H1 (cell line): ENCODE measurements at regions not wholly inside any gene's neighbourhood (a gene's known extent, or its start where the extent isn't known, plus 50 kb on each side); places are given as distances from the start of the nearest gene placed in this dataset.

Source experiments
- CTCF ChIA-PET: fragments of 300-600 bp; sonication (Branson Sonifier 250); formaldehyde crosslinking; loops from one replicate; lab custom pipeline; 2021; ENCODE audit not compliant: partially characterized antibody; lab: Charles Lee
- POLR2A ChIA-PET: fragments of 300-600 bp; sonication (Branson Sonifier 250); formaldehyde crosslinking; loops from one replicate; lab custom pipeline; 2021; ENCODE audit warnings: inconsistent platforms; ENCODE audit not compliant: partially characterized antibody; lab: Charles Lee
- DNase-seq, 2 experiments: peaks; one replicate each; pipeline versions ENCODE4 v3.0.0 to v3.0.0-alpha.2; 2010 to 2022; ENCODE audit warnings: low spot score in 2 of 2, low read depth in 1 of 2, mixed read lengths in 1 of 2
- FAIRE-seq: peaks from 2 replicates; lab custom pipeline; 2011; peaks lifted over from hg19 to GRCh38; lab: Jason Lieb, UNC
- H2AFZ ChIP-seq: 2 replicates; pipeline ENCODE4 v1.8.1; 2012; ENCODE audit warnings: low read length, inconsistent platforms
- H2AK5ac ChIP-seq: 2 replicates; pipeline ENCODE4 v1.6.1; 2013; ENCODE audit warnings: low read depth, low read length
- H2BK120ac ChIP-seq: replicated peaks from 2 replicates; pipeline ENCODE3; 2013; ENCODE audit warnings: low read depth, low read length, inconsistent platforms
- H2BK12ac ChIP-seq: 2 replicates; pipeline ENCODE4 v1.6.1; 2013; ENCODE audit warnings: low read depth, low read length
- H2BK15ac ChIP-seq: 2 replicates; pipeline ENCODE4 v1.6.1; 2013; ENCODE audit warnings: low read length
- H2BK20ac ChIP-seq: 2 replicates; pipeline ENCODE4 v1.6.1; 2013; ENCODE audit warnings: low read length
- H2BK5ac ChIP-seq: 2 replicates; pipeline ENCODE4 v1.6.1; 2013; ENCODE audit warnings: low read depth, low read length
- H3K14ac ChIP-seq: 2 replicates; pipeline ENCODE4 v1.6.1; 2013; ENCODE audit warnings: inconsistent platforms; ENCODE audit not compliant: insufficient read length
- H3K18ac ChIP-seq: 2 replicates; pipeline ENCODE4 v1.6.1; 2013; ENCODE audit warnings: low read length; ENCODE audit errors: extremely low read depth
- H3K23ac ChIP-seq: 2 replicates; pipeline ENCODE4 v1.6.1; 2013; ENCODE audit warnings: inconsistent platforms; ENCODE audit not compliant: insufficient read length
- H3K23me2 ChIP-seq: 2 replicates; pipeline ENCODE4 v1.6.1; 2013; ENCODE audit warnings: low read depth, low read length
- H3K27ac ChIP-seq: 2 replicates; pipeline ENCODE4 v1.6.1; 2011; ENCODE audit warnings: low read depth, low read length, inconsistent platforms
- H3K27me3 ChIP-seq, 4 experiments: replicated peaks in 1 of 4; 1 replicate in 1 of 4; 2 replicates in 3 of 4; pipeline versions ENCODE4 v1.6.1 to v1.8.1; 2011 to 2013; ENCODE audit warnings: low read length in 3 of 4, mild to moderate bottlenecking in 3 of 4, inconsistent platforms in 2 of 4, mixed read lengths in 2 of 4, moderate library complexity in 1 of 4; ENCODE audit not compliant: control insufficient read depth in 3 of 4, insufficient read depth in 3 of 4; ENCODE audit errors: extremely low read depth in 1 of 4
- H3K36me3 ChIP-seq, 4 experiments: 2 replicates each; pipeline versions ENCODE4 v1.6.1 to v1.8.1; 2011 to 2013; ENCODE audit warnings: mild to moderate bottlenecking in 4 of 4, low read length in 3 of 4, moderate library complexity in 2 of 4, control low read depth in 1 of 4, inconsistent platforms in 1 of 4; ENCODE audit not compliant: insufficient read depth in 4 of 4, control insufficient read depth in 2 of 4
- H3K4ac ChIP-seq: replicated peaks from 2 replicates; pipeline ENCODE3; 2013; ENCODE audit warnings: low read length, low read depth, mixed read lengths, inconsistent platforms; ENCODE audit not compliant: insufficient read length
- H3K4me1 ChIP-seq, 4 experiments: replicated peaks in 1 of 4; 1 replicate in 1 of 4; 2 replicates in 3 of 4; pipeline versions ENCODE4 v1.6.1 to v1.8.1; 2011 to 2013; ENCODE audit warnings: low read length in 3 of 4, inconsistent platforms in 2 of 4, mixed read lengths in 1 of 4; ENCODE audit not compliant: insufficient read depth in 4 of 4, control insufficient read depth in 3 of 4
- H3K4me2 ChIP-seq, 2 experiments: 2 replicates each; pipeline versions ENCODE4 v1.6.1 to v1.8.1; 2011 to 2013; ENCODE audit warnings: low read depth in 2 of 2, low read length in 2 of 2, control low read depth in 1 of 2, inconsistent platforms in 1 of 2, mild to moderate bottlenecking in 1 of 2; ENCODE audit not compliant: insufficient read depth in 1 of 2
- H3K4me3 ChIP-seq, 4 experiments: fragments of 200-600, 300-600 bp in 1 of 4; sonication (generic), shearing (Covaris generic), sonication (Bioruptor Twin) in 1 of 4; 2 replicates each; pipeline versions ENCODE4 v1.5.1 to v1.8.1; 2011 to 2016; ENCODE audit warnings: low read length in 4 of 4, low read depth in 3 of 4, control low read depth in 2 of 4, inconsistent platforms in 2 of 4, mild to moderate bottlenecking in 2 of 4, mixed read lengths in 1 of 4, moderate library complexity in 1 of 4; ENCODE audit not compliant: insufficient read depth in 2 of 4; ENCODE audit errors: extremely low read depth in 1 of 4
- H3K56ac ChIP-seq: replicated peaks from 2 replicates; pipeline ENCODE3; 2013; ENCODE audit warnings: low read depth, mild to moderate bottlenecking, mixed read lengths, low read length, inconsistent platforms; ENCODE audit not compliant: insufficient read length
- H3K79me1 ChIP-seq: 2 replicates; pipeline ENCODE4 v1.6.1; 2013; ENCODE audit warnings: low read depth, low read length, control low read depth
- H3K79me2 ChIP-seq, 2 experiments: 2 replicates each; pipeline versions ENCODE4 v1.6.1 to v1.8.1; 2012 to 2013; ENCODE audit warnings: low read length in 2 of 2, mild to moderate bottlenecking in 2 of 2, inconsistent platforms in 1 of 2; ENCODE audit not compliant: insufficient read depth in 2 of 2, control insufficient read depth in 1 of 2
- H3K9ac ChIP-seq, 4 experiments: replicated peaks in 1 of 4; 1 replicate in 1 of 4; 2 replicates in 3 of 4; pipeline versions ENCODE4 v1.6.1 to v1.8.1; 2011 to 2013; ENCODE audit warnings: low read depth in 3 of 4, low read length in 3 of 4, control low read depth in 2 of 4, mild to moderate bottlenecking in 2 of 4, moderate library complexity in 2 of 4, inconsistent platforms in 1 of 4; ENCODE audit errors: extremely low read depth in 1 of 4
- H3K9me3 ChIP-seq, 2 experiments: 2 replicates each; pipeline versions ENCODE4 v1.6.1 to v1.8.1; 2012 to 2013; ENCODE audit warnings: mild to moderate bottlenecking in 2 of 2, moderate library complexity in 2 of 2, control low read depth in 1 of 2, inconsistent platforms in 1 of 2, low read depth in 1 of 2, low read length in 1 of 2, mixed read lengths in 1 of 2; ENCODE audit not compliant: insufficient read depth in 2 of 2
- H4K20me1 ChIP-seq, 2 experiments: replicated peaks in 1 of 2; 2 replicates each; pipeline versions ENCODE3 to v1.8.1; 2011 to 2013; ENCODE audit warnings: inconsistent platforms in 2 of 2, low read length in 2 of 2, mild to moderate bottlenecking in 1 of 2; ENCODE audit not compliant: insufficient read depth in 2 of 2, control insufficient read depth in 1 of 2
- H4K5ac ChIP-seq: 2 replicates; pipeline ENCODE4 v1.6.1; 2013; ENCODE audit warnings: low read length, low read depth, mixed read lengths, inconsistent platforms; ENCODE audit not compliant: insufficient read length
- H4K8ac ChIP-seq: 2 replicates; pipeline ENCODE4 v1.8.0; 2013; ENCODE audit warnings: mild to moderate bottlenecking, moderate library complexity, low read length, inconsistent platforms; ENCODE audit not compliant: insufficient read depth; ENCODE audit errors: extremely low read depth
- H4K91ac ChIP-seq: replicated peaks from 2 replicates; pipeline ENCODE3; 2013; ENCODE audit warnings: low read length, mixed read lengths, inconsistent platforms; ENCODE audit not compliant: insufficient read length
- BACH1 ChIP-seq: IDR thresholded peaks from 2 replicates; pipeline ENCODE4 v1.6.1; 2012; ENCODE audit warnings: low read length, improper control_type of control experiment
- E2F6 ChIP-seq: IDR thresholded peaks from 2 replicates; pipeline ENCODE4 v1.6.1; 2012; ENCODE audit warnings: inconsistent platforms
- HDAC2 ChIP-seq, 2 experiments: fragments of 300-600 bp in 1 of 2; sonication (generic) in 1 of 2; IDR thresholded peaks; 2 replicates each; pipeline ENCODE4 v1.6.1; 2011 to 2012; ENCODE audit warnings: low read depth in 2 of 2, low read length in 2 of 2, mild to moderate bottlenecking in 2 of 2, moderate library complexity in 2 of 2, borderline replicate concordance in 1 of 2, inconsistent platforms in 1 of 2
- MAX ChIP-seq: IDR thresholded peaks from 2 replicates; pipeline ENCODE4 v1.6.1; 2012; ENCODE audit warnings: inconsistent platforms
- NRF1 ChIP-seq: IDR thresholded peaks from 2 replicates; pipeline ENCODE4 v1.6.1; 2011; ENCODE audit warnings: mild to moderate bottlenecking, low read depth, low read length, improper control_type of control experiment
- RFX5 ChIP-seq: IDR thresholded peaks from 2 replicates; pipeline ENCODE4 v1.6.1; 2011; ENCODE audit warnings: low read depth, low read length, improper control_type of control experiment, borderline replicate concordance
- SIX5 ChIP-seq: IDR thresholded peaks from 2 replicates; pipeline ENCODE4 v1.6.1; 2011; ENCODE audit warnings: mild to moderate bottlenecking, low read depth, low read length
- TCF12 ChIP-seq: IDR thresholded peaks from 2 replicates; pipeline ENCODE4 v1.6.1; 2011; ENCODE audit warnings: low read depth, mild to moderate bottlenecking, low read length
- ZNF274 ChIP-seq: IDR thresholded peaks from 2 replicates; pipeline ENCODE4 v1.7.0; 2012; ENCODE audit warnings: low read length, borderline replicate concordance; ENCODE audit errors: extremely low read depth

GRCh38 chr2:199697469-199697868 lies 153.5 kb downstream of the FTCDNL1 start:
- no peak for FAIRE-seq
- Histone ChIP-seq H3K4ac (no peak overlapping the region), H2BK12ac (no peak overlapping the region), H3K18ac (no peak overlapping the region), H4K91ac (no peak overlapping the region), H4K8ac (no peak overlapping the region), H2BK120ac (no peak overlapping the region), H3K79me2 (no peaks in the 10 kb centered on the region), H3K27ac (no peak overlapping the region), H3K36me3 (no peaks in the 10 kb centered on the region), H3K27me3 (no peaks in the 10 kb centered on the region), H2BK20ac (no peak overlapping the region), H3K23ac (no peak overlapping the region), H2AK5ac (no peak overlapping the region), H3K79me1 (no peaks in the 10 kb centered on the region), H4K20me1 (no peaks in the 10 kb centered on the region), H3K23me2 (no peaks in the 10 kb centered on the region), H4K5ac (no peak overlapping the region), H2AFZ (no peak overlapping the region), H3K4me3 (no peak overlapping the region), H3K4me1 (peaks cover 0 to 2% (median 0%) of the 10 kb centered on the region in 4 experiments; a peak in 1 of 7 replicates), H3K9me3 (no peaks in the 10 kb centered on the region), H2BK15ac (no peak overlapping the region), H3K14ac (no peak overlapping the region), H3K4me2 (no peak overlapping the region), H3K56ac (no peak overlapping the region), H2BK5ac (no peak overlapping the region), H3K9ac (no peak overlapping the region)
- DNase-seq = no peak
- POLR2A ChIA-PET = no interaction called here
- TF ChIP-seq ZNF274 (no peak), MAX (no peak), HDAC2 (IDR thresholded peaks at IDR 0.05; ENCODE audit: borderline replicate concordance in 1 of 2, low read depth in 2 of 2, low read length in 2 of 2) (no peak), E2F6 (no peak), SIX5 (no peak), TCF12 (no peak), RFX5 (no peak), BACH1 (no peak), NRF1 (no peak)
- CTCF ChIA-PET = interaction anchor here (1.2 to 5.7 kb wide), 4 partner anchors 7 to 181 kb away, joined by 3 to 36 read pairs (median 3); no protein-coding TSS in a partner anchor
